GM23338 (cell line): ENCODE measurements at regions not wholly inside any gene's neighbourhood (a gene's known extent, or its start where the extent isn't known, plus 50 kb on each side); places are given as distances from the start of the nearest gene placed in this dataset.

Experiments used
- CREB1 ChIP-seq: fragments of 250-450 bp; sonication (Bioruptor Pico); IDR thresholded peaks from 2 replicates; pipeline ENCODE4 v1.5.0; 2020; ENCODE audit warnings: low read depth, mild to moderate bottlenecking, moderate library complexity
- CTCF ChIP-seq, 2 experiments: fragments of 200-600 bp in 1 of 2; sonication (generic) in 1 of 2; conservative IDR thresholded peaks; 2 replicates each; pipeline versions ENCODE4 v1.5.1 to v1.6.1; 2016 to 2017; ENCODE audit warnings: antibody characterized with exemption in 2 of 2, low read depth in 2 of 2, mild to moderate bottlenecking in 2 of 2, moderate library complexity in 1 of 2
- EZH2 ChIP-seq: fragments of 200-600 bp; sonication (generic); IDR thresholded peaks from one replicate; pipeline ENCODE4 v1.8.0; 2017; ENCODE audit warnings: antibody characterized with exemption, mild to moderate bottlenecking, low read depth; ENCODE audit not compliant: unreplicated experiment
- NANOG ChIP-seq: IDR thresholded peaks from 2 replicates; pipeline ENCODE4 v1.6.1; 2016; ENCODE audit warnings: antibody characterized with exemption, borderline replicate concordance
- STAT1 ChIP-seq: IDR thresholded peaks from one replicate; pipeline ENCODE4 v1.6.1; 2016; ENCODE audit warnings: antibody characterized with exemption; ENCODE audit not compliant: unreplicated experiment
- ZNF114 ChIP-seq: fragments of 250-450 bp; sonication (Bioruptor Pico); IDR thresholded peaks from 2 replicates; pipeline ENCODE4 v1.5.0; 2020; ENCODE audit warnings: mild to moderate bottlenecking, moderate library complexity
- ZNF331 ChIP-seq: fragments of 250-450 bp; sonication (Bioruptor Pico); IDR thresholded peaks from 2 replicates; pipeline ENCODE4 v1.5.0; 2020; ENCODE audit warnings: low read depth, mild to moderate bottlenecking, moderate library complexity
- TF ChIP-seq, protein P1 (sequence below): fragments of 250-450 bp; sonication (Bioruptor Pico); IDR thresholded peaks from 2 replicates; pipeline ENCODE4 v1.5.0; 2020; ENCODE audit warnings: mild to moderate bottlenecking, moderate library complexity

GRCh38 chr14:49106741-49107667 is 479.2 kb downstream of the RPS29 start (continued):
- TF ChIP-seq, protein P1, sequence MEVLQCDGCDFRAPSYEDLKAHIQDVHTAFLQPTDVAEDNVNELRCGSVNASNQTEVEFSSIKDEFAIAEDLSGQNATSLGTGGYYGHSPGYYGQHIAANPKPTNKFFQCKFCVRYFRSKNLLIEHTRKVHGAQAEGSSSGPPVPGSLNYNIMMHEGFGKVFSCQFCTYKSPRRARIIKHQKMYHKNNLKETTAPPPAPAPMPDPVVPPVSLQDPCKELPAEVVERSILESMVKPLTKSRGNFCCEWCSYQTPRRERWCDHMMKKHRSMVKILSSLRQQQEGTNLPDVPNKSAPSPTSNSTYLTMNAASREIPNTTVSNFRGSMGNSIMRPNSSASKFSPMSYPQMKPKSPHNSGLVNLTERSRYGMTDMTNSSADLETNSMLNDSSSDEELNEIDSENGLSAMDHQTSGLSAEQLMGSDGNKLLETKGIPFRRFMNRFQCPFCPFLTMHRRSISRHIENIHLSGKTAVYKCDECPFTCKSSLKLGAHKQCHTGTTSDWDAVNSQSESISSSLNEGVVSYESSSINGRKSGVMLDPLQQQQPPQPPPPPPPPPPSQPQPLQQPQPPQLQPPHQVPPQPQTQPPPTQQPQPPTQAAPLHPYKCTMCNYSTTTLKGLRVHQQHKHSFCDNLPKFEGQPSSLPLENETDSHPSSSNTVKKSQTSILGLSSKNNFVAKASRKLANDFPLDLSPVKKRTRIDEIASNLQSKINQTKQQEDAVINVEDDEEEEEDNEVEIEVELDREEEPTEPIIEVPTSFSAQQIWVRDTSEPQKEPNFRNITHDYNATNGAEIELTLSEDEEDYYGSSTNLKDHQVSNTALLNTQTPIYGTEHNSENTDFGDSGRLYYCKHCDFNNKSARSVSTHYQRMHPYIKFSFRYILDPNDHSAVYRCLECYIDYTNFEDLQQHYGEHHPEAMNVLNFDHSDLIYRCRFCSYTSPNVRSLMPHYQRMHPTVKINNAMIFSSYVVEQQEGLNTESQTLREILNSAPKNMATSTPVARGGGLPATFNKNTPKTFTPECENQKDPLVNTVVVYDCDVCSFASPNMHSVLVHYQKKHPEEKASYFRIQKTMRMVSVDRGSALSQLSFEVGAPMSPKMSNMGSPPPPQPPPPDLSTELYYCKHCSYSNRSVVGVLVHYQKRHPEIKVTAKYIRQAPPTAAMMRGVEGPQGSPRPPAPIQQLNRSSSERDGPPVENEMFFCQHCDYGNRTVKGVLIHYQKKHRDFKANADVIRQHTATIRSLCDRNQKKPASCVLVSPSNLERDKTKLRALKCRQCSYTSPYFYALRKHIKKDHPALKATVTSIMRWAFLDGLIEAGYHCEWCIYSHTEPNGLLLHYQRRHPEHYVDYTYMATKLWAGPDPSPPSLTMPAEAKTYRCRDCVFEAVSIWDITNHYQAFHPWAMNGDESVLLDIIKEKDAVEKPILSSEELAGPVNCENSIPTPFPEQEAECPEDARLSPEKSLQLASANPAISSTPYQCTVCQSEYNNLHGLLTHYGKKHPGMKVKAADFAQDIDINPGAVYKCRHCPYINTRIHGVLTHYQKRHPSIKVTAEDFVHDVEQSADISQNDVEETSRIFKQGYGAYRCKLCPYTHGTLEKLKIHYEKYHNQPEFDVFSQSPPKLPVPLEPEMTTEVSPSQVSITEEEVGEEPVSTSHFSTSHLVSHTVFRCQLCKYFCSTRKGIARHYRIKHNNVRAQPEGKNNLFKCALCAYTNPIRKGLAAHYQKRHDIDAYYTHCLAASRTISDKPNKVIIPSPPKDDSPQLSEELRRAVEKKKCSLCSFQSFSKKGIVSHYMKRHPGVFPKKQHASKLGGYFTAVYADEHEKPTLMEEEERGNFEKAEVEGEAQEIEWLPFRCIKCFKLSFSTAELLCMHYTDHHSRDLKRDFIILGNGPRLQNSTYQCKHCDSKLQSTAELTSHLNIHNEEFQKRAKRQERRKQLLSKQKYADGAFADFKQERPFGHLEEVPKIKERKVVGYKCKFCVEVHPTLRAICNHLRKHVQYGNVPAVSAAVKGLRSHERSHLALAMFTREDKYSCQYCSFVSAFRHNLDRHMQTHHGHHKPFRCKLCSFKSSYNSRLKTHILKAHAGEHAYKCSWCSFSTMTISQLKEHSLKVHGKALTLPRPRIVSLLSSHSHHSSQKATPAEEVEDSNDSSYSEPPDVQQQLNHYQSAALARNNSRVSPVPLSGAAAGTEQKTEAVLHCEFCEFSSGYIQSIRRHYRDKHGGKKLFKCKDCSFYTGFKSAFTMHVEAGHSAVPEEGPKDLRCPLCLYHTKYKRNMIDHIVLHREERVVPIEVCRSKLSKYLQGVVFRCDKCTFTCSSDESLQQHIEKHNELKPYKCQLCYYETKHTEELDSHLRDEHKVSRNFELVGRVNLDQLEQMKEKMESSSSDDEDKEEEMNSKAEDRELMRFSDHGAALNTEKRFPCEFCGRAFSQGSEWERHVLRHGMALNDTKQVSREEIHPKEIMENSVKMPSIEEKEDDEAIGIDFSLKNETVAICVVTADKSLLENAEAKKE = no peak
- TF ChIP-seq ZNF331 (CRISPR knock-in tag) = no peak
- no peak for TF ChIP-seq ZNF114
- no peak for TF ChIP-seq STAT1
- TF ChIP-seq CTCF (conservative IDR thresholded peaks at IDR 0.05; ENCODE audit: low read depth in 2 of 2) = no peak
- no peak for TF ChIP-seq NANOG
- no peak for TF ChIP-seq CREB1 (CRISPR knock-in tag)
- no peak for TF ChIP-seq EZH2
